A549 (cell line): ENCODE measurements at regions not wholly inside any gene's neighbourhood (a gene's known extent, or its start where the extent isn't known, plus 50 kb on each side); places are given as distances from the start of the nearest gene placed in this dataset.

Experiments used
- ATAC-seq, 2 experiments: fragments of 200-7000 bp in 1 of 2; fragments of >200 bp in 1 of 2; cut with Nextera tagmentation in 1 of 2; cut with Tn5 transposase in 1 of 2; 3 replicates each; pipeline versions ENCODE4 v1.8.0 to v1.9.1; 2018 to 2020; ENCODE audit warnings: mild to moderate bottlenecking in 1 of 2, moderate library complexity in 1 of 2
- CTCF ChIA-PET: fragments of 300-600 bp; sonication (Branson Sonifier 250); formaldehyde crosslinking; extraction: SDS; loops from one replicate; lab custom pipeline; 2021; ENCODE audit warnings: antibody characterized with exemption, inconsistent platforms; lab: Yijun Ruan, JAX
- POLR2A ChIA-PET: fragments of 350-600 bp; formaldehyde crosslinking; extraction: SDS; loops from one replicate; lab custom pipeline; 2021; ENCODE audit warnings: antibody characterized with exemption, inconsistent platforms; lab: Yijun Ruan, JAX
- DNase-seq, 2 experiments: peaks; one replicate each; pipeline versions ENCODE4 v3.0.0 to v3.0.0-alpha.2; 2011 to 2016; ENCODE audit warnings: low read depth in 1 of 2, low spot score in 1 of 2
- FAIRE-seq: peaks from 2 replicates; lab custom pipeline; 2011; peaks lifted over from hg19 to GRCh38; lab: Jason Lieb, UNC
- H3K27ac ChIP-seq, 2 experiments: fragments of >200 bp; sonication (Bioruptor Twin); formaldehyde crosslinking; 3 replicates each; pipeline ENCODE4 v1.5.1; 2016 to 2017
- H3K4me1 ChIP-seq: fragments of >200 bp; sonication (Bioruptor Twin); formaldehyde crosslinking; 3 replicates; pipeline ENCODE4 v1.6.1; 2016
- H3K4me2 ChIP-seq: fragments of >200 bp; sonication (Bioruptor Twin); formaldehyde crosslinking; 3 replicates; pipeline ENCODE4 v1.6.1; 2016
- H3K4me3 ChIP-seq: fragments of >200 bp; sonication (Bioruptor Twin); formaldehyde crosslinking; 3 replicates; pipeline ENCODE4 v1.5.1; 2016
- H3K9me3 ChIP-seq: fragments of >200 bp; sonication (Bioruptor Twin); formaldehyde crosslinking; 3 replicates; pipeline ENCODE4 v1.6.1; 2016
- ATOH8 ChIP-seq: fragments of 250-450 bp; sonication (Bioruptor Pico); IDR thresholded peaks from 2 replicates; pipeline ENCODE4 v1.5.0; 2020; ENCODE audit warnings: low read depth, mild to moderate bottlenecking, moderate library complexity
- BCL3 ChIP-seq: fragments of >200 bp; sonication (Bioruptor Twin); formaldehyde crosslinking; IDR thresholded peaks from 3 replicates; pipeline ENCODE4 v1.6.1; 2016
- CBX8 ChIP-seq: fragments of 200-600 bp; sonication (generic); IDR thresholded peaks from 2 replicates; pipeline ENCODE4 v1.6.1; 2016
- CEBPB ChIP-seq, 2 experiments: fragments of >200 bp in 1 of 2; sonication (Bioruptor Twin) in 1 of 2; formaldehyde crosslinking in 1 of 2; IDR thresholded peaks; 2 replicates each; pipeline ENCODE4 v1.6.1; 2012 to 2016
- CHD2 ChIP-seq: fragments of 150-350 bp; IDR thresholded peaks from 2 replicates; pipeline ENCODE4 v1.6.1; 2014; ENCODE audit warnings: low read length; ENCODE audit not compliant: partially characterized antibody
- CHD4 ChIP-seq: fragments of 200-600 bp; sonication (generic); IDR thresholded peaks from 2 replicates; pipeline ENCODE4 v1.6.1; 2016; ENCODE audit warnings: antibody characterized with exemption, mild to moderate bottlenecking, borderline replicate concordance
- ELK1 ChIP-seq: fragments of 150-350 bp; IDR thresholded peaks from 2 replicates; pipeline ENCODE4 v1.6.1; 2014; ENCODE audit warnings: low read depth, mild to moderate bottlenecking, low read length
- EP300 ChIP-seq, 2 experiments: fragments of >200 bp; sonication (Bioruptor Twin); formaldehyde crosslinking; IDR thresholded peaks; 2 replicates in 1 of 2; 3 replicates in 1 of 2; pipeline ENCODE4 v1.6.1; 2016 to 2017
- ESRRA ChIP-seq: fragments of 150-350 bp; IDR thresholded peaks from 2 replicates; pipeline ENCODE4 v1.6.1; 2014; ENCODE audit warnings: mild to moderate bottlenecking, low read length, borderline replicate concordance
- FOSL2 ChIP-seq, 2 experiments: fragments of 450-650 bp in 1 of 2; fragments of >200 bp in 1 of 2; sonication (Bioruptor Twin) in 1 of 2; formaldehyde crosslinking; IDR thresholded peaks; 2 replicates each; pipeline versions ENCODE4 v1.5.0 to v1.6.1; 2016 to 2020; ENCODE audit warnings: mild to moderate bottlenecking in 1 of 2, moderate library complexity in 1 of 2
- GATA3 ChIP-seq: IDR thresholded peaks from 2 replicates; pipeline ENCODE4 v1.6.1; 2012; ENCODE audit warnings: borderline replicate concordance
- HDAC2 ChIP-seq: fragments of 200-600 bp; sonication (generic); IDR thresholded peaks from 2 replicates; pipeline ENCODE4 v1.6.1; 2016
- HOXB13 ChIP-seq: fragments of 250-450 bp; sonication (Bioruptor Pico); IDR thresholded peaks from 2 replicates; pipeline ENCODE4 v1.5.0; 2020; ENCODE audit warnings: low read depth, mild to moderate bottlenecking, moderate library complexity
- JUNB ChIP-seq: fragments of >200 bp; sonication (Bioruptor Twin); formaldehyde crosslinking; IDR thresholded peaks from 2 replicates; pipeline ENCODE4 v1.6.1; 2016
- MAFK ChIP-seq: fragments of 450-650 bp; IDR thresholded peaks from 2 replicates; pipeline ENCODE4 v1.6.1; 2014; ENCODE audit not compliant: partially characterized antibody
- MAX ChIP-seq: IDR thresholded peaks from 2 replicates; pipeline ENCODE4 v1.6.1; 2012
- MYC ChIP-seq: IDR thresholded peaks from 2 replicates; pipeline ENCODE4 v1.6.1; 2012; ENCODE audit warnings: mild to moderate bottlenecking, inconsistent platforms, low read length, improper control_type of control experiment, borderline replicate concordance
- PHF8 ChIP-seq: fragments of 200-600 bp; sonication (generic); IDR thresholded peaks from 2 replicates; pipeline ENCODE4 v1.6.1; 2016; ENCODE audit warnings: low read depth, mild to moderate bottlenecking, antibody characterized with exemption, moderate library complexity, borderline replicate concordance
- RFX5 ChIP-seq: fragments of 450-650 bp; IDR thresholded peaks from 2 replicates; pipeline ENCODE4 v1.7.1; 2014; ENCODE audit warnings: antibody characterized with exemption, mild to moderate bottlenecking, moderate library complexity
- RNF2 ChIP-seq: fragments of 200-600 bp; sonication (generic); IDR thresholded peaks from 2 replicates; pipeline ENCODE4 v1.6.1; 2016; ENCODE audit warnings: low read depth, mild to moderate bottlenecking, antibody characterized with exemption, moderate library complexity, borderline replicate concordance
- TP53 ChIP-seq: fragments of 250-450 bp; sonication (Bioruptor Pico); IDR thresholded peaks from 2 replicates; pipeline ENCODE4 v1.5.0; 2021; ENCODE audit warnings: mild to moderate bottlenecking, moderate library complexity
- ZFP36 ChIP-seq: fragments of 450-650 bp; IDR thresholded peaks from 2 replicates; pipeline ENCODE4 v1.6.1; 2014; ENCODE audit warnings: borderline replicate concordance; ENCODE audit not compliant: partially characterized antibody
- ZSCAN20 ChIP-seq: fragments of 250-450 bp; sonication (Bioruptor Pico); IDR thresholded peaks from 2 replicates; pipeline ENCODE4 v1.8.0; 2022; ENCODE audit warnings: mild to moderate bottlenecking, moderate library complexity
- WGBS: methylation state at CpG from one replicate; pipeline ENCODE4 v1.1.6; 2017; ENCODE audit errors: missing lambda C conversion rate; 5-methylcytosine and 5-hydroxymethylcytosine counted together

GRCh38 chr10:35911954-35912353 is 269.9 kb upstream of the FZD8 start:
- FAIRE-seq, result no peak
- Histone ChIP-seq H3K27ac (peak overlapping the region in 1 of 2 experiments; percentile 3; a peak in 1 of 6 replicates), H3K4me1 (peaks cover 7% of the 10 kb centered on the region; the same call in 1 of the 3 replicates)
- no peak for TF ChIP-seq JUNB
- TF ChIP-seq ELK1, result no peak
- no peak for TF ChIP-seq GATA3
- TF ChIP-seq, all 56 proteins: peak for 0
- Histone ChIP-seq H3K4me2 (no peak overlapping the region), H3K9me3 (no peaks in the 10 kb centered on the region), H3K4me3 (no peak overlapping the region)
- ATAC-seq (no peak), DNase-seq (no peak)
- WGBS, result 59% methylated on average over 2 of the region's 2 CpGs
- POLR2A ChIA-PET, result no interaction called here
- CTCF ChIA-PET, result interaction anchor here (1.5 kb wide), 1 partner anchor 276 kb away, joined by 3 read pairs; no protein-coding TSS in a partner anchor

- no peaks in the 10 kb centered on the region for H3K9me3 ChIP-seq
- 72% methylated on average over 3 of the region's 3 CpGs for WGBS
- H3K4me2 ChIP-seq, result no peak overlapping the region
- H3K27ac ChIP-seq, result no peak overlapping the region; a peak in 1 of 6 replicates
- H3K4me3 ChIP-seq, result no peak overlapping the region
- H3K4me1 ChIP-seq, result peaks cover 7% of the 10 kb centered on the region; the same call in 1 of the 3 replicates
- ChIA-PET POLR2A (no interaction called here), CTCF (no interaction called here)
- no peak for FAIRE-seq
- no peak for DNase-seq
- ATAC-seq, result no peak
- TF ChIP-seq CHD4 (no peak), EP300 (IDR thresholded peaks at IDR 0.05) (no peak), ELK1 (no peak), HOXB13 (CRISPR knock-in tag) (no peak), TP53 (CRISPR knock-in tag) (no peak), ATOH8 (CRISPR knock-in tag) (no peak), MYC (no peak), CBX8 (no peak), CHD2 (no peak), ZFP36 (no peak), MAX (no peak), RFX5 (no peak), HDAC2 (no peak), PHF8 (no peak), BCL3 (no peak), ESRRA (no peak)
These were observed 269.1 kb upstream of the FZD8 start for GRCh38 chr10:35911233-35911632.

- WGBS, result 7% methylated on average over 3 of the region's 3 CpGs
- Histone ChIP-seq H3K4me1 (peaks cover 7% of the 10 kb centered on the region; the same call in 1 of the 3 replicates), H3K4me2 (0 out of 3 replicates have a peak overlapping the region, but pooled peaks have one; percentile 13), H3K9me3 (no peaks in the 10 kb centered on the region), H3K4me3 (no peak overlapping the region), H3K27ac (no peak overlapping the region)
- POLR2A ChIA-PET, result no interaction called here
- ATAC-seq (no peak), DNase-seq (peak in 1 of 2 experiments; percentile 40), FAIRE-seq (no peak)
- CTCF ChIA-PET, result interaction anchor here (1.7 kb wide), 1 partner anchor 274 kb away, joined by 4 read pairs; no protein-coding TSS in a partner anchor
- TF ChIP-seq JUNB, result peak; percentile 22; the same call in 1 of the 2 replicates
- TF ChIP-seq MYC, result no peak
- no peak for TF ChIP-seq ZSCAN20 (CRISPR knock-in tag)
- 0 out of 4 replicates have a peak, but pooled peaks of 1 of the 2 experiments have one; percentile 44 for TF ChIP-seq CEBPB (IDR thresholded peaks at IDR 0.05)
- no peak for TF ChIP-seq RNF2
- peak in 1 of 2 experiments; percentile 30; a peak in 1 of 5 replicates for TF ChIP-seq EP300 (IDR thresholded peaks at IDR 0.05)
- peak; percentile 32 for TF ChIP-seq ZFP36
- no peak for TF ChIP-seq FOSL2 (IDR thresholded peaks at IDR 0.05)
- TF ChIP-seq FOSL2 (CRISPR knock-in tag; IDR thresholded peaks at IDR 0.05), result peak; percentile 65
- peak; percentile 65; the same call in 1 of the 2 replicates for TF ChIP-seq GATA3
- peak; percentile 48 for TF ChIP-seq MAFK
These were observed 268.1 kb upstream of the FZD8 start for GRCh38 chr10:35910234-35910633.
